GM12864 (cell line): ENCODE measurements at regions not wholly inside any gene's neighbourhood (a gene's known extent, or its start where the extent isn't known, plus 50 kb on each side); places are given as distances from the start of the nearest gene placed in this dataset.

Source experiments
- DNase-seq: peaks from one replicate; pipeline ENCODE4 v3.0.0-alpha.2; 2011; ENCODE audit warnings: low read depth
- H3K4me3 ChIP-seq: 2 replicates; pipeline ENCODE4 v1.5.1; 2011; ENCODE audit warnings: mild to moderate bottlenecking, low read depth, low read length, control low read depth
- CTCF ChIP-seq: IDR thresholded peaks from 2 replicates; pipeline ENCODE4 v1.5.1; 2011; ENCODE audit warnings: low read depth, mild to moderate bottlenecking, moderate library complexity, low read length, control low read depth, inconsistent platforms; ENCODE audit errors: missing control alignments

- TF ChIP-seq CTCF: no peak
- no peak for DNase-seq
- no peak overlapping the region for H3K4me3 ChIP-seq
These were observed 564.5 kb upstream of the ZNF717 start for GRCh38 chr3:76349715-76350480.

GRCh38 chr3:76352051-76352450 is 566.7 kb upstream of the ZNF717 start:
- TF ChIP-seq CTCF: no peak
- no peak for DNase-seq
- no peak overlapping the region for H3K4me3 ChIP-seq

GRCh38 chr3:76352511-76353284 is 567.3 kb upstream of the ZNF717 start:
- no peak for DNase-seq
- no peak for TF ChIP-seq CTCF
- H3K4me3 ChIP-seq: no peak overlapping the region

GRCh38 chr3:76353683-76354082 is 568.3 kb upstream of the ZNF717 start:
- no peak overlapping the region for H3K4me3 ChIP-seq
- no peak for TF ChIP-seq CTCF
- no peak for DNase-seq

GRCh38 chr3:76361010-76361409 is 575.7 kb upstream of the ZNF717 start:
- TF ChIP-seq CTCF: no peak
- no peak for DNase-seq
- H3K4me3 ChIP-seq: no peak overlapping the region

- no peak for DNase-seq
- H3K4me3 ChIP-seq: no peak overlapping the region
- TF ChIP-seq CTCF: no peak
These were observed 577.3 kb upstream of the ZNF717 start for GRCh38 chr3:76362643-76363042.
